ENCODE measurements at regions not wholly inside any gene's neighbourhood (a gene's known extent, or its start where the extent isn't known, plus 50 kb on each side); places are given as distances from the start of the nearest gene placed in this dataset.

GRCh38 chr3:59595830-59596229 lies 546.0 kb upstream of the CFAP20DC start:
- TF ChIP-seq CTCF (IDR thresholded peaks at IDR 0.05) (no peak), POLR2AphosphoS5 (IDR thresholded peaks at IDR 0.05; ENCODE audit: insufficient read depth in 1 of 2, low read depth in 1 of 2) (no peak), POLR2A (IDR thresholded peaks at IDR 0.05) (no peak)

Measured in vagina (tissue), 2 donors.